GM21717 (cell line): ENCODE measurements at regions not wholly inside any gene's neighbourhood (a gene's known extent, or its start where the extent isn't known, plus 50 kb on each side); places are given as distances from the start of the nearest gene placed in this dataset.
"Not testable (repeated sequence)": the region's sequence is repeated elsewhere in the genome, so short reads cannot be mapped to it uniquely, and the experiment has no call there.

Experiments used
- ATAC-seq: cut with Tn5 transposase; IDR thresholded peaks from one replicate; pipeline ENCODE4 v1.9.1; 2021; ENCODE audit warnings: mild to moderate bottlenecking, moderate library complexity; ENCODE audit not compliant: unreplicated experiment

DNA sequence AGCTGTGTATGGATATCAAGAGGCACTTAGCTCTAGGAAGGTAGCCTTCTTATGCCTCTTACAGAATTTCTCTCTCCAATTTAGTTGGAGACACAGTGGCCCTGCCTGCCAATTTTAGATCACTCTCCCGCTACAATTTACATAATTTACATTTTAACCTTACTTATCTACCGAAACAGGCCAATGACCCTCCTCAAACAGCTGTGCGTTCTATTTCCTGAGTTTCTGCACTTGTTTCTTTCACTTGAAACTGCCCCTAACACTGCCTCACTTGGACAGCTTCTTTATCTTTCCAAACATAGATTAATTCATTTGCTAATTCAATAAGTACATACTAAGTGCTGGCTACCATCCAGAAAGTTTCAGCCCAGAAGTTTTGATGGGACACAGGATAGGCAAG lies 52.9 kb upstream of the HDDC2 start:
- ATAC-seq: no peak

DNA sequence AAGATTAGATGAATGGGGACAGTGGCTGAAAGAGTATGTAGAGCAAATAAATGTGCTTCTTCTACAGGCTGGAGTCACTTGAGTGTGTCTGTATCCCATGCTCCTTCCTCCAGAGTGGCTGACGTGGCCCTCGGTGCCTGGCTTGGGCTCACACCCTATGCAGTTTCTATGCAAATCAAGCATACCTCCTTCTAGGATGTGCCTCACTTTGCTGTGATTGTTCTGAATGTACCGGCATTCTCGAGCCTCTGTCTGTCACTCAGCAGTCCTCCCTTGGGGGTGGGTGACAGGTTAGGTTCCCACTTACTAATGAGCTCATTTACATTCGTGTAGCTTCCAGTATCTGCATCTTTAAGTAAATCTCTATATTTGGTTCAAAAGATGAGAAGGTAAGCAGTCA lies 55.1 kb upstream of the HDDC2 start:
- ATAC-seq: peak; percentile 75

DNA sequence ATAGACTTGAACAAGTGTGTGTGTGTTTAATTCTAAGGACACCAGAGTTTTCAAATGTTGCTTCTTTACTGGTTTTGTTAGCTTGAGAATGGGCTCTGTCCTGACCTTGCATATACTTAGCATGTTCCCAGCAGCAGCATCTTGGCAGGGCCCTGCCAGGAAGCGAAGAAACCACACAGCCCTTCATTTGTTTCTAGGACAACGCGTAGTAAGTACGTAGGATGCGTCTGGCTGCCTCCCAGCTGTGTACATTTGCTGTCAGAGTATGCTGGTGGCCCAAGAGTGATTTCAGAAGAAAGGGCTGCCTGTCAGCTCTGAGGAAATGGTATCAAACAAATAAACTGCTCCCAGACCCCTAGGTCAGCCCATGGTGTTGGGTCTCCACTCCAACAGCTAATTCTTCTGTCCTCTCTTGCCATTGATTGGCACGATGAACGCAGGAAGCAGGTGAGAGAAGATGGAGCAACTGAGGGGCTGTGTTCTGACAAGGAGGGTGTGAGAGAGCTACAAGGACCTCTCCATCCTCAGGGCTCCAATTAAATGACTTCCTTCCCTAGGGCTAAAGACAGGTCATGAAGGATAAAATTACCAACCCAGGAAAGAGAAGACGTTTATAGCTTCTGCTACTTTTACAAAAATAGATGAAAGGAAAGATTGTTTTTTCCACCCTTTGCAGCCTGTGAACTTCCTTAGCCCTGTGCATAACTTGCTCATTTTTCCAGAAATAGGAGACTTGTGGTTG lies 55.9 kb upstream of the HDDC2 start:
- peak; percentile 78 for ATAC-seq

DNA sequence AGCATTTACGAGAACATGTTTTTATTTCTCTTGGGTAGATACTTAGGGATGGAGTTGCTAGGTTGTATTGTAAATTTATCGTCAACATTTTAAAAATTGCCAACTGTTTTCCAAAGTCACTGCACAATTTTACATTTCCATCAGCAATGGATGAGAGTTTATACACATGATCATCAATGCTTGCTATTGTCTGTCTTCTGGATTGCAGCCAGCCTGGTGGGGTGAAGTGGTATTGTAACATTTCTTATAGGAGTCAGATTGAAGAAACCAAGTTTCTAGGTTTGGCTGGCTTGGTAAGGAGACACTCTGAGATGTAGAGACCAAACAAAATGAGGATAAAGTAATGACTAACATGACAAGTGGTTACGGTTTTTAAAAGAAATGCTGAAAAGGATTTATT lies 57.1 kb upstream of the HDDC2 start:
- no peak for ATAC-seq

DNA sequence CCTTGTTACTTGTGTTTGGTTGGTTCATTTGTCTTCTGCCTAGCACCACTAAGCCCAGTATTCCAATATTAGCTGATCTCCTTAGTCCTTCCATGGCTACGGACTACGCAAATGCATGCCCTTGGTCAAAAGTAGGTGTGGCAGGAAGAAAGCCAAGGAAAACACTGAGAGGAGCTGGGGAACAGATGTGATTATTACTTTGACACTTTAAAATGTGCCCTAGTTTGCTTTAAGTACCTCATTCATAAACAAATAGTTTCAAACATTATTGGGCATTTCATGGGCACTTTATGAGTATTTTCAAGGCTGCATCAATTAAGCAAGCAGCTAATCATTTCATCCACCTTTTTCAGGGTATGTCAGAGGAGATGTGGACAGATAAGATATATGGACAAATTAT lies 60.1 kb upstream of the HDDC2 start:
- no peak for ATAC-seq

DNA sequence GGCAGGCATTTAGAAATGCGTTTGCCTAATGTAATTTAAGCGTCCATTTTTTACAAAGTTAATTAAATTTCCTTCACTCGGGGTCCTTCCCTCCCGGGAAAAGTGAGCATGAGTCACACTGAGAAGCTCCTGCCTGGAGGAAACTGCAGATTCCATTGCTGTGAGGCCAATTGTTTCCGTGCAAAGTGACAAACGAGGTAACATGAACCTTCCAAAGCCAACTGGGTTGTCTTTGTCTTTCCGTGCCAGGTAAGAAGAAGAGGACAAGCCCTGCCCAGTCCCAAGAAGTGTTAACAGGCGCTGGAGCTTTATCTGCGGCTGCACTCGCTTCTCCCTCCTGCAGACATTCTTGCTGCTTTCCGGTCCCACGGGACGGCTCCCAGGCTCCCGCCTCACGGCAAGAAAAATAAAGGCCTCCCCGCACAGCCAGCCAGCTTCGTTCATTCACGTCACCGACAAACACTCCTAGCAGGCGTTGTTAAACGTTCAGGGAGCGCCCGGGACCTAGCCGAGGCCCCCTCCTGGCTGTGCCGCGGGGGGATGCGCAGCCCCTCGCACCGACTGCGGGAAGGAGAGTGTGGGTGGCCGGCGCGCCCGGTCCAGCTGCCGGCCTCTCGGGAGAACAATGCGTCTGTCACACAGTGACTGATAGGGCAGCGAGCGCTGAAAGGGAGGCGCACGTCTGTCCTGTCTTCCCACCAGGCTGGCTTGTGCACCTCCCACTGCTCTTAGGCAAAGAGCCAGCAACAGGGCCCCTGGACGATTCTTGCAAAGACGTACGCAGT lies 61.5 kb upstream of the HDDC2 start:
- ATAC-seq: no peak

DNA sequence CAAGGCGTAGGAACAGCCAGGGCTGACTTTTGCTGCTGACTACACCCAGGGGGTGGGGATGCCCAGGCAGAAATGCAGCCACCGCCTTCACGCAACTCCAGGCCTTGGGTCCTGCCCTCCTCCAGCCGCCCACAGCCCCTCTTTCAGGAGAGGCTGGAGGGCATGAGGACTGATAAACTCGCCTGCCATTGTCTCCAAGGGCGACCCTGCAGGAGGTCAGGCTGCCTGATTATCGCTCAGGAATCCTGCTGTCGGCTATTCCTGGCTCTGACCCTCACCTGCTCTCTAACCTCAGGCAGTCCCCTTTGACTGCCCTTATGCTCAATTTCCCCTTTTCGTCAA lies 62.0 kb upstream of the HDDC2 start:
- ATAC-seq: no peak

DNA sequence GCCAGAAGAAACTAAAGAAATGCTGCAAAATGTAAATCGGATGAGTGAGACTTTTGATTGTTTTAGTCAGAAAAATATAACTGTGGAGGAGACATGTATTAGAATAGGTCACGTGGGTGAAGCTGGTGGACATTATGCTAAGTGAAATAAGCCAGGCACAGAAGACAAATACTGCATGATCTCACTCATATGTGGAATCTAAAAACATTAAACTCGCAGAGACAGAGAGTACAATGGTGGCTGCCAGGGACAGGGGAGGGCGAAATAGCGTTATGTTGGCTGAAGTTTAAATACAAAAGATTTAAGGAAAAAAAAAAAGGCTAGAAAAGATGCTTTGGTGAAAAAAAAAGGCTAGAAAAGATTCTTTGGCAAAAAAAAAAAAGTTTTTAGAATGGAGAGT lies 63.5 kb upstream of the HDDC2 start:
- ATAC-seq: no peak

DNA sequence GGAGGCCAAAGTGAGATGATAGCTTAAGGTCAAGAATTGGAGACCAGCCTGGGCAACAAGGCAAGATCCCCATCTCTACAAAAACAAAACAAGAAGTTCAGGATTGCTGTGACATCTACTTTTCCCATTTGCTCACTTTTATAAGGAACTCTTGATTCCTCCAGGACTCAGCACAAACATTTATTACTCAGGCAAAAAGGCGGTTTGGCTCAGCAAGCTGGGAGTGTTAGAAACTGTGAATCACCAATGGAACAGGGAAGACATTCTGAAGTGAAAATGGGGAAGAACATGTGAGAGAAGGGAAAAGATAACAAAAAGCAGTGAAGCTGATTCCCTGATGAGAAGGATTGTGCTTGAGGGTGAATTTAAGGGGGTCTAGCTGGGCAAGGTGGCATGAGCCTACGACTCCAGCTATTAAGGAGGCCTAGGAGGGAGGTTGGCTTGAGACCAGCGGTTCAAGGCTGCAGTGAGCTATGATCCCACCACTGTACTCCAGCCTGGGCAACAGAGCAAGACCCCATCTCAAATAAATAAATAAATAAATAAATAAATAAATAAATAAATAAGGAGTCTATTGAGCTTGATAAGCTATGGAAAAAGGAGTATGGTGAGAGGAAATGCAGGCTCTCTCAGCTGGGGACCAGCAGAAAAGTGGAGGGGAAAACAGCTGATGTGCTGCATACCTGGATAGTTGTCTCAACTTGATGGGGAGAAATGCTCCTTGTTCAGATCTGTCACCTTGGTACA lies 65.4 kb upstream of the HDDC2 start:
- no peak for ATAC-seq

DNA sequence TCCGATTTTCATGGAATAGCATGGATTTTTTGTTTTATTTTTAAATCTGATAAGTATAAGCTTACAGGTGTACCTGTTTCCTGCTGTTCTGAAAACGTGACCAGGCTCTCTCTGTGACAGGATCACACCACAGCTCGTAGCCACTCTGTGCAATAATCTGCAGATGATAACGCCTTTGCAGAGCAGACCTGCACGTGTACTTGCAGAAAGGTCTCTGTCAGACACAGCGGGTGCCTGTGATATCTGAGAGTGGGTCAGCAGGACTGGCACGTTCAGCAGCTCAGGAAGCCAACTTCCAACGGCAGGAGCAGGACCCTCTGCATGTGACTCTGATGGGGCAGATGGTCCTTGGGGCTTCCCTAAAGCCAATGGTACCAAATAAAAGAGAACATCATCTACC lies 68.6 kb upstream of the HDDC2 start:
- no peak for ATAC-seq

DNA sequence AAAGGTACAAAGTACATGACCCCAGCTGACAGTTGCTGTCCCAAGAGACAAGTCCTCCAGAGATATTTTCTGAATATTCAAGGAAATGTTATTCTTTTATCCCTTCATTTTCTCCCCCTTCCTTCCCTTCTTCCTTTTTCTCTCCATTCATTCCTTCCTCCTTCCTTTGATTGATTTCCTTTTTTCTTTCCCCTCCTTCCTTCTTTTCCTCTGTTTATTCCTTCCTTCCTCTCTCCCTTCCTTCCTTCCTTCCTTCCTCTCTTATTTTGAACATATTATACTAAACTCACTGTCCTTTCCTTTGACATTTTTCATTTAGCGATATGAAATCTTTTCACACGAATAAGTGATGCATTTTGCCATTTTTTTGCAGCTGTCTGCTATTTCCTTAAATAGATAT lies 73.2 kb upstream of the HDDC2 start:
- ATAC-seq: no peak

DNA sequence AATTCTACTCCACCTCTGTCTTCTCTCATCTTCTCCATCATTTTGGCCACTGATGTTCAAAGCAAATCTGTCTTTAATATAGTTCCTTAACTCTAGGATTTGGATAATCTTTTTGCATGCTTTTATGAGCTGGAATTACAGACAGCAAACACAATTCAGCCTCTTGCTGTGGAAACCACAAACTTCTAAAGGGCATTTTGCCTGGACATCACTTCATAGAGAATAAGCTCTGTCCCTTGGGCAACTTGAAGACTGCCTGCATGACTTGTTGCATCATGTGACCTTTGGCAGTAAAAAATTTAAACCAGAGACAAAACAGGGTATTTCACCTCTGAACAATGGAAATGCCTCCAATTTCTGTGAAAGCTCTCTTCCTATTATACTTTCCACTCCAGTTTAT lies 74.1 kb upstream of the HDDC2 start:
- ATAC-seq: no peak

DNA sequence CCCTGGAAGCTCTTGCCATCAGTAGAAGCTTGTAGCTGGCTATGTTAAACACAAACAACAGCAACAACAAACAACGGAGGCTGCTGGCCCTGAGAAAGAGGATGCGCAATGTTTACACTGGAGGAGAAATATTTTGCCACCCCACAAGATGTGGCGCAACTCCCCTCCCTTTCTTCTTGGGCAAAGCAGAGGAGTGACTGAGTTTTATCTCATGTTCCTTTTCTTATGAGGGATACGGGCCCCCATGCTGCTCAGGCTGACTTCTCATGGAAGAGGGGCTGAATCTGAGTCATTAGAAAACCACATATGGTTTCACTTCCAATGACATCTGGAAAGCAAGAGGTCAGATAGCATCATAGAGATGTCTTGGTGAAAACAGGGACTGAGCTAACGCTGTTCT lies 75.9 kb upstream of the HDDC2 start:
- ATAC-seq: no peak

DNA sequence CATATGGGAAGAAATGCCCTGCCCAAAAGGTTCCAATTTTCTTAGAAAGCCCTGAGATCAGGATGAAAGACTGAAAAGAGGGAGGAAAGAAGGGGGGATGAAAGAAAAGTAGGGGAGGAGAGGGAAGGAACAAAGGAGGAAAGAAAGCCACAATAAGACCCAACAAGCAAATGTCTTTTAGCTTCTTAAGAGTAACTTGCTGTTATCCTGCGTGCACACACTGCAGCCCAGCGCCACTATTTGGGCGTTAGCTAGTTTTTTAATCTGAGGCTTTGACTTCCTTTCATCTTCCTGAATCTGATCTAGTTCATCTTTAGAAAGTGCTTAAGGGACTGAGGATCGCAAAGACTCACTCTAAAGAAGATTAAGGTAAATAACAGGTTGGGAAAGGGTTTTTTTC lies 77.4 kb upstream of the HDDC2 start:
- ATAC-seq: no peak

DNA sequence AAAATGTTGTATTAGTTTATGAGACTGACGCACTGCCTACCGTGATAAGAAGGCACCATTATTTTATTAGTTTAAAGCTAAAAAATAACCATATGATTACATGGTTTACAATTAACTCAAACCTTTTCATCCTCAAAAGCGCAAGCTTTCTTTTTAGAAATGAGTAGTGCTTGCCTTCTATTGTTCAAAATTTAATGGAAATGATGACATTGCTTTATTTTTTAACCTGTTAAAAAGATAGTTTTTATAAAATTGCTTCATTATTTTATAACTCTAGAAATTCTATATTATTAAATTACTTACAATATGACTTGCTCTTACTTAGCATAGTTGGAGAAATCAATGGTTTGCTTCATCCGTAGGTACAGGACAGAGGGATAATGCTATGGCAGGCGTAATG lies 78.7 kb upstream of the HDDC2 start:
- no peak for ATAC-seq

DNA sequence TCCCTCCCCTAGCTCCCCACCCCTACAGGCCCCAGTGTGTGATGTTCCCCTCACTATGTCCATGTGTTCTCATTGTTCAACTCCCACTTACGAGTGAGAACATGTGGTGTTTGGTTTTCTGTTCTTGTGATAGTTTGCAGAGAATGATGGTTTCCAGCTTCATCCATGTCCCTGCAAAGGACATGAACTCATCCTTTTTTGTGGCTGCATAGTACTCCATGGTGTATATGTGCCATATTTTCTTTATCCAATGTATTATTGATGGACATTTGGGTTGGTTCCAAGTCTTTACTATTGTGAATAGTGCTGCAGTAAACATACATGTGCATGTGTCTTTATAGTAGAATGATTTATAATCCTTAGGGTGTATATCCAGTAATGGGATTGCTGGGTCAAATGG lies 84.6 kb upstream of the HDDC2 start:
- not testable (repeated sequence) for ATAC-seq

DNA sequence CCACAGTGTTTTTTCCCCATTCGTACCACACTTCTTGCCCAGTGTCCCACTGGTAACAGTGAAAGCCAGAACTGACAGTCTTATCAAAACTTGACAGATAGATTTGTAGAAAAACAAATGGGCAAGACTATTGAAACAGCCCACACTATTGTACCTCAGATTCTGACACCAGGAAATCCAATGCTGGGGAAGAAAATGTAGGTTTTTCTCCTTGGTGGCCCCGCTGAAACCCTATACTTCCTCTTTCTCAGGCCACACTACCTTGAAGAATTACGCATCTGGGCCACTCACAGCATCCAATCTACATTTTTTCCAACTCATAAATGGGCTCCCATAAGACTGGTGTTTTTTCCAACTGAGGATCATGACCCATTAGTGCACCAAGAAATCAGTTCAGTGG lies 90.9 kb upstream of the HDDC2 start:
- ATAC-seq: peak; percentile 77

DNA sequence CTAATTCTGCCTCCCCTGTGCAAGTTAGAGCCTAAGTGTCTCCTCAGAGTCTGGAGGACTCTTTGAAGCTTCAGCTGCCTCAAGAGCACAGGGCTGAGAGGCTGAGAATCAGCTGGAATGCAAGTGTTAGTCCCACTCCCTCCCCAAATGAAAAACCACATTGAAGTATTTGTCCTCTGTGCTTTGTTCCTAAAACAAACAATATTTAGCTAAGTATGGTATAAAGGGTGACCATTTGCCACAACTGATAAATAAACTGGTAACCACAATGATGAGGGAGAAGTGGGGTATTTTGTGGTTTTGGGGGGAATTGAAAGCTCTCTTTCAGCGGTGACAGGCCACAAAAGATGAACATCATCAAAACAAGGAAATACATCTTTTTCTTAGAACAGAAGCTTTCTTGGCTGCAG lies 91.7 kb upstream of the HDDC2 start:
- no peak for ATAC-seq

DNA sequence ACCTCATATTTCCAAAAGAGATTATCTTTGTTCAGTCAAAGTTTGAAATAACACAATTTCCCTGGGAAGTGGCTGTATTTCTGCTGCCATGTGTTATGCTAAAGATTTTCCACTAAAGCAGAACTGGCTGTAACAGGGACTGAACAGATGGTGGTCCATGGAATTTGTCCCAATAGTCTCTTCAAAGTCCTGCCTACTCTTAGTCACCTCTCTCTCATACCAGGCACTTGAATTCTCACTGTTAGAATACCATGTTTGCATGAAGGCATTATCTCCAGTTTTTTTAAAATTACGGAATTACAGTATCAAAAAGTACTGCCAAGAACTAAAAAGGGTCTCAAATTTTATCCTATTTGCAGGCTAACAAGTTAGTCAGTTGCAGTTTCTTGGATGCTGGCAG lies 105.0 kb upstream of the HDDC2 start:
- no peak for ATAC-seq

DNA sequence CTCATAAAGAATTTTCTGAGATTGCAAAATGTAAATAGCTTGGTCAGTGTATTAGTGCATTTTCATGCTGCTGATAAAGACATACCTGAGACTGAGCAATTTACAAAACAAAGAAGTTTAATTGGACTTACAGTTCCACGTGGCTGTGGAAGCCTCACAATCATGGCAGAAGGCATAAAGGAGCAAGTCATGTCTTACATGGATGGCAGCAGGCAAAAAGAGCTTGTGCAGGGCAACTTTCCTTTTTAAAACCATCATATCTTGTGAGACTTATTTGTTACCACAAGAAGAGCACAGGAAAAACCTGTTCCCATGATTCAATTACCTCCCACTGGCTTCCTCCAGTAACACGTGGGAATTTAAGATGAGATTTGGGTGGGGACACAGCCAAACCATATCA lies 112.7 kb upstream of the HDDC2 start:
- no peak for ATAC-seq

DNA sequence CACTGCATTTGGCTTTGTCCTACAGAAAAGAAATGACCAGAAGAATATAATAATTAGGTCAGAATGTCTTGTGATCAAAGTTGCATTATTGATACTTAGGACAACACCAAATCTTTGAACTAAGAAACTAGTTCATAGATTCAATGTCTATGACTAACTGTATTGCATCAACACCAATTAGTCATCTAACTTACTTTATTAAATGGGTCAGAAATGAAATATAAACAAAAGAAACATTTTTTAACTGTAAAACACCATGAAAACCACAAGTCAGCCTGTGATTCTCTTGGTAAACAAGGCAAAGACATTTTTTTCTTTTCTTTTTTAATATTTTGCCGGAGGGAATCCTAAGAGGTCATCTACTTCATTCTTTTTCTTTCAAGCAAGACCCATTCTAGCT lies 114.1 kb upstream of the HDDC2 start:
- no peak for ATAC-seq

DNA sequence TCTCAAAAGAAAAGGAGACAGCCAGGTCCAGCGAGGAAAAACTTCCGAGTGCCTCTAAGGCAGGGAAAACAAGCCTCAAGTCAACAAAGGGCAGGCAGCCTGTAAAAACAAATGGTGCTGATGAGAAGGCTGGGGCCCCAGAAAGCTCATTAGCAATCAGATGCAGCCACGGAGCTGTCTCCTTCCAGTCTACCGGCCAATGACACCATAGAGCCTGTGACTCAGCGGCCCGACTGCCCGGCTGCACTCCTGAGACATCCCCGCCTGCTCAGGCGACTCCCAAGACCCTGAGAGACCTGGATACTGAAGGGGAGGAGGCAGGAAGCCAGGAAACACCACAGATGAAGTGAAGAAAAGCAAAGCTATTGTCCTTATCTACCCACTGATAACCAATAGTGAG lies 120.1 kb upstream of the HDDC2 start:
- no peak for ATAC-seq
